Neural crest cell (in vitro differentiated cells): ENCODE measurements at regions not wholly inside any gene's neighbourhood (a gene's known extent, or its start where the extent isn't known, plus 50 kb on each side); places are given as distances from the start of the nearest gene placed in this dataset.

ENCODE experiments used
- DNase-seq: peaks from one replicate; pipeline ENCODE4 v3.0.0; 2021; ENCODE audit warnings: low read depth, mixed read lengths, low spot score
- H3K27ac Mint-ChIP-seq: one replicate; pipeline ENCODE4 v1.8.0; 2021; ENCODE audit warnings: mild to moderate bottlenecking, mixed read lengths; ENCODE audit not compliant: unreplicated experiment
- H3K27me3 Mint-ChIP-seq: 2 replicates; pipeline ENCODE4 v1.8.0; 2021; ENCODE audit warnings: low read depth, mild to moderate bottlenecking, mixed read lengths
- H3K36me3 Mint-ChIP-seq: 2 replicates; pipeline ENCODE4 v1.8.0; 2021; ENCODE audit warnings: low read depth, mild to moderate bottlenecking, mixed read lengths
- H3K4me1 Mint-ChIP-seq: 2 replicates; pipeline ENCODE4 v1.8.0; 2021; ENCODE audit warnings: mixed read lengths
- H3K4me3 Mint-ChIP-seq: one replicate; pipeline ENCODE4 v1.8.0; 2021; ENCODE audit warnings: mild to moderate bottlenecking, mixed read lengths
- H3K9me3 Mint-ChIP-seq: 2 replicates; pipeline ENCODE4 v1.8.0; 2021; ENCODE audit warnings: mixed read lengths
- TF ChIP-seq, protein P1 (sequence below): fragments of 200-600 bp; sonication (generic); conservative IDR thresholded peaks from 2 replicates; pipeline ENCODE4 v1.5.0; 2021; ENCODE audit warnings: antibody characterized with exemption, mild to moderate bottlenecking

GRCh38 chr11:23097891-23098290 is 237.6 kb upstream of the CCDC179 start:
- Mint-ChIP-seq H3K4me3 (no peak overlapping the region), H3K27me3 (no peaks in the 10 kb centered on the region), H3K27ac (no peak overlapping the region), H3K4me1 (no peaks in the 10 kb centered on the region), H3K36me3 (no peaks in the 10 kb centered on the region), H3K9me3 (no peaks in the 10 kb centered on the region)
- DNase-seq: no peak
- TF ChIP-seq, protein P1, sequence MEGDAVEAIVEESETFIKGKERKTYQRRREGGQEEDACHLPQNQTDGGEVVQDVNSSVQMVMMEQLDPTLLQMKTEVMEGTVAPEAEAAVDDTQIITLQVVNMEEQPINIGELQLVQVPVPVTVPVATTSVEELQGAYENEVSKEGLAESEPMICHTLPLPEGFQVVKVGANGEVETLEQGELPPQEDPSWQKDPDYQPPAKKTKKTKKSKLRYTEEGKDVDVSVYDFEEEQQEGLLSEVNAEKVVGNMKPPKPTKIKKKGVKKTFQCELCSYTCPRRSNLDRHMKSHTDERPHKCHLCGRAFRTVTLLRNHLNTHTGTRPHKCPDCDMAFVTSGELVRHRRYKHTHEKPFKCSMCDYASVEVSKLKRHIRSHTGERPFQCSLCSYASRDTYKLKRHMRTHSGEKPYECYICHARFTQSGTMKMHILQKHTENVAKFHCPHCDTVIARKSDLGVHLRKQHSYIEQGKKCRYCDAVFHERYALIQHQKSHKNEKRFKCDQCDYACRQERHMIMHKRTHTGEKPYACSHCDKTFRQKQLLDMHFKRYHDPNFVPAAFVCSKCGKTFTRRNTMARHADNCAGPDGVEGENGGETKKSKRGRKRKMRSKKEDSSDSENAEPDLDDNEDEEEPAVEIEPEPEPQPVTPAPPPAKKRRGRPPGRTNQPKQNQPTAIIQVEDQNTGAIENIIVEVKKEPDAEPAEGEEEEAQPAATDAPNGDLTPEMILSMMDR: no peak

DNA sequence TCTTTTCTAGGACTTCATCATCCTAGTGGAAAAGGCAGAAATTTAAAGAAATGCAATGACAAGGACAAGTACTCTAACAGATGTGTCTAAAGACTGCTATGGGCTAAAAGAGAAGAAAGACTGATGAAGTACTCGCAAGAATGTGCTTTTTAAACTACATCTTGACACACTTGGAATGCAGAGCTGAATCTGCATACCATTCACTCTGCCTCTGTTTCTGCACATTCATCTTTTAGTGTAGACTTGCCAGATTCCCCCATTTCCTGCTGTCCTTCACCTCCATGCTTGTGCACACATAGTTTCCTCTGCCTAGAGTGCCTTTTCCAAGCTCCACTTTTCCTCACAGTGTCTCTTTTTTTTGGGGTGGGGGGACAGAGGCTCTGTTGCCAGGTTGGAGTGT is 239.0 kb upstream of the CCDC179 start:
- H3K27me3 Mint-ChIP-seq: no peaks in the 10 kb centered on the region
- H3K9me3 Mint-ChIP-seq: peaks cover 4% of the 10 kb centered on the region
- H3K36me3 Mint-ChIP-seq: peaks cover 3% of the 10 kb centered on the region
- TF ChIP-seq, protein P1: no peak
- H3K27ac Mint-ChIP-seq: no peak overlapping the region
- no peak for DNase-seq
- no peak overlapping the region for H3K4me3 Mint-ChIP-seq
- no peaks in the 10 kb centered on the region for H3K4me1 Mint-ChIP-seq

GRCh38 chr11:23100726-23101125 is 240.5 kb upstream of the CCDC179 start:
- H3K27me3 Mint-ChIP-seq: no peaks in the 10 kb centered on the region
- TF ChIP-seq, protein P1: no peak
- H3K27ac Mint-ChIP-seq: no peak overlapping the region
- peaks cover 4% of the 10 kb centered on the region for H3K9me3 Mint-ChIP-seq
- peaks cover 3% of the 10 kb centered on the region for H3K36me3 Mint-ChIP-seq
- H3K4me1 Mint-ChIP-seq: no peaks in the 10 kb centered on the region
- H3K4me3 Mint-ChIP-seq: no peak overlapping the region
- DNase-seq: no peak

GRCh38 chr11:23103416-23103815 is 243.1 kb upstream of the CCDC179 start:
- Mint-ChIP-seq H3K36me3 (peaks cover 3% of the 10 kb centered on the region), H3K4me3 (no peak overlapping the region), H3K9me3 (peaks cover 4% of the 10 kb centered on the region), H3K4me1 (no peaks in the 10 kb centered on the region), H3K27ac (no peak overlapping the region), H3K27me3 (no peaks in the 10 kb centered on the region)
- TF ChIP-seq, protein P1: no peak
- no peak for DNase-seq

GRCh38 chr11:23111527-23111926 is 251.3 kb upstream of the CCDC179 start:
- Mint-ChIP-seq H3K4me3 (no peak overlapping the region), H3K4me1 (no peaks in the 10 kb centered on the region), H3K9me3 (no peaks in the 10 kb centered on the region), H3K27ac (no peak overlapping the region), H3K27me3 (no peaks in the 10 kb centered on the region), H3K36me3 (peaks cover 2% of the 10 kb centered on the region)
- TF ChIP-seq, protein P1: no peak
- no peak for DNase-seq

DNA sequence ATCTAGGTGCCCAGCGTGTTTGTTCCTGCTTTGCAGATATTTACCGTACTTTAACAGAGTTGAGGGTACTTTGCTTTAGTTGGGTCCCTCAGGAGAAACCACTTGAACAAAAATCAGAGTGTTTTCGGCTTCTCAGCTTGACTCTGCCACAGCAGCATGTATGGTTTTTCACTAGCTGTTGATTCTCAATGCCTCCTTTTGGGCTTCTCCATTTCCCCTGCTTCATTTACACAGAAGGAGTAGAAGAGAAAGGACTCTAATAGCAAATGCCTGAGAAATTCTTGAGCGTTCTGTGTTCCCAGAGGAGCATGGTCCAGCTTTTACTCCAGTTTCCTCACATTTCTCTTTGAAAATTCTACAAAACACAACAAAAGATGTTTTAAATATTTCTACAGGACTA is 252.1 kb upstream of the CCDC179 start:
- Mint-ChIP-seq H3K36me3 (peaks cover 6% of the 10 kb centered on the region), H3K4me3 (no peak overlapping the region), H3K9me3 (peaks cover 4% of the 10 kb centered on the region), H3K4me1 (no peaks in the 10 kb centered on the region), H3K27me3 (no peaks in the 10 kb centered on the region), H3K27ac (no peak overlapping the region)
- no peak for DNase-seq
- TF ChIP-seq, protein P1: no peak
